HFF-Myc (cell line): ENCODE measurements at regions not wholly inside any gene's neighbourhood (a gene's known extent, or its start where the extent isn't known, plus 50 kb on each side); places are given as distances from the start of the nearest gene placed in this dataset.
A peak's percentile ranks its signal among the peaks of the same experiment; 100 is the strongest.

Source experiments
- DNase-seq: peaks from one replicate; pipeline ENCODE4 v3.0.0-alpha.2; 2011; ENCODE audit warnings: low read depth; ENCODE audit errors: extremely low read depth
- H3K4me3 ChIP-seq: replicated peaks from 2 replicates; pipeline ENCODE4 v1.5.1; 2011; ENCODE audit warnings: low read depth, mild to moderate bottlenecking, control low read depth, low read length
- TF ChIP-seq, protein P1 (sequence below): IDR thresholded peaks from 2 replicates; pipeline ENCODE4 v1.5.1; 2012; ENCODE audit warnings: mild to moderate bottlenecking, low read depth, low read length, control low read depth; ENCODE audit errors: missing control alignments

DNA sequence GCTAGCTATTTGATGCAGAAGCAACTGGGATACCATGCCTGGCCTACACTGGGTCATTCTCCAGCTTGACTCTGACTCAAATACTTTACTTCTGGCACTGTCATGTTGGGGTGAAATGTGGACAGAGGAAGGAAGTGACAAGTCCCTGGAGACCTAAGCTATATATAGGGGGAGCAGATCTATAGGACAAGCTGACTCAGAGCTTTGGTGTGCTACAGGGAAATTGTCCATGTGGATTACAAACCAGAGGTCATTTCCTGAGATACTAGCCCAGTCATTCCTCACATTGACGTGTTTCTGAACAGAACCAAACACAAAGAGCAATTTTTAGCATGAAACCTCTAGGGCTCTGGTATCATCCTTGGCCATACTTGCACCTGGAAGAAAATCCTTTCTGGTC is 531.6 kb upstream of the CLINT1 start:
- DNase-seq: no peak
- no peak overlapping the region for H3K4me3 ChIP-seq

DNA sequence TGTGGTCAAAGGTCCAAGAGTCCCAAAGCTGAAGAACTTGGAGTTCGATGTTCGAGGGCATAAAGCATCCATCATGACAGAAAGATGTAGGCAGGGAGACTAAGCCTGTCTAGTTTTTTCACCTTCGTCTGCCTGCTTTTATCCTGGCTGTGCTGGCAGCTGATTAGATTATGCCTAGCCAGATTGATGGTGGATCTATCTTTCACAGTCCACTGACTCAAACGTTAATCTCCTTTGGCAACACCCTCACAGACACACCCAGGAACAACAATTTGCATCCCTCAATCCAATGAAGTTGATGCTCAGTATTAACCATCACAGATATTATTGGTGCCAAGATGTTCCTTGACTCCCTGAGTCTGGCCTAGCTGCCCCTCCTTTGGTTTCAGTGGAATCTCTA is 530.8 kb upstream of the CLINT1 start:
- DNase-seq: no peak
- TF ChIP-seq, protein P1, sequence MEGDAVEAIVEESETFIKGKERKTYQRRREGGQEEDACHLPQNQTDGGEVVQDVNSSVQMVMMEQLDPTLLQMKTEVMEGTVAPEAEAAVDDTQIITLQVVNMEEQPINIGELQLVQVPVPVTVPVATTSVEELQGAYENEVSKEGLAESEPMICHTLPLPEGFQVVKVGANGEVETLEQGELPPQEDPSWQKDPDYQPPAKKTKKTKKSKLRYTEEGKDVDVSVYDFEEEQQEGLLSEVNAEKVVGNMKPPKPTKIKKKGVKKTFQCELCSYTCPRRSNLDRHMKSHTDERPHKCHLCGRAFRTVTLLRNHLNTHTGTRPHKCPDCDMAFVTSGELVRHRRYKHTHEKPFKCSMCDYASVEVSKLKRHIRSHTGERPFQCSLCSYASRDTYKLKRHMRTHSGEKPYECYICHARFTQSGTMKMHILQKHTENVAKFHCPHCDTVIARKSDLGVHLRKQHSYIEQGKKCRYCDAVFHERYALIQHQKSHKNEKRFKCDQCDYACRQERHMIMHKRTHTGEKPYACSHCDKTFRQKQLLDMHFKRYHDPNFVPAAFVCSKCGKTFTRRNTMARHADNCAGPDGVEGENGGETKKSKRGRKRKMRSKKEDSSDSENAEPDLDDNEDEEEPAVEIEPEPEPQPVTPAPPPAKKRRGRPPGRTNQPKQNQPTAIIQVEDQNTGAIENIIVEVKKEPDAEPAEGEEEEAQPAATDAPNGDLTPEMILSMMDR: no peak
- no peak overlapping the region for H3K4me3 ChIP-seq

More for the DNA sequence above, 531.6 kb upstream of the CLINT1 start:
- TF ChIP-seq, protein P1: no peak

DNA sequence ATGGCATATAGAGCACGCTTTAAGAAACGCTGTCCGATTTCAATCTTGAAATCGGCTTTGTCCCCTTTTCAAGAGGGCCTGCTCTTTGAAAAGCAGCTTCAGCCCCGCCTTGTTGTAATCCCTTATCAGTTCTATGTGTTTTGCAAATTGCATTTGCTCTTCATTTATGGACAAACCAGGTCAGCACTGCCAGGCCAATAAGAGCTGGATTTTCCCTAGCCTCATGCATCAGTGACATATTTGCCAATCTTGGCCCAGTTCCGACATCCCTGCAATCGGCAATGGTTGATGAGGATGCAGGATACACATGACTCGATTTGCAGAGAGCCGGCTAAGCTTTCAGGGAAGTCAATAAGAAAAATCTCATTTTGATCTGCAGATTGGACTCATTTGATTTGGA is 529.1 kb upstream of the CLINT1 start:
- no peak for DNase-seq
- H3K4me3 ChIP-seq: no peak overlapping the region
- TF ChIP-seq, protein P1: no peak

DNA sequence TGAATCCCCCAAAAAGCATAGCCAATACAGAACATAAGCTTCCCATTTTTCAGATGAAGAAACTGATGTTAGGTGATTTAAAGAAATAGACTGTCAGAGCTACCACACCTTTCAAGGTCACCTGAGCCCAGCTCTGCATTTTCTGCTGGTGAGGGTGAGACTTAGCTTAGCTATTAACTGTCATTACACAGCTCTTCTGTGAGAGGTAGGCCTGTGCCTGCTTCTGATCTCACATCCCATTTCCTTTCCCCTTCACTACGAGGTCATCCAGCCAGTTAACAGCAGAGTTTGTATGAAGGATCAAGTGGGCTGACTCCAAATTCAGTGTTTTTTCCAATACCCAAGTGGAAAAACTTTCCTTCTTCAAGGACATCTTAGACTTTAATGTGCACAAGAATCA is 528.6 kb upstream of the CLINT1 start:
- H3K4me3 ChIP-seq: no peak overlapping the region
- TF ChIP-seq, protein P1: no peak
- no peak for DNase-seq

DNA sequence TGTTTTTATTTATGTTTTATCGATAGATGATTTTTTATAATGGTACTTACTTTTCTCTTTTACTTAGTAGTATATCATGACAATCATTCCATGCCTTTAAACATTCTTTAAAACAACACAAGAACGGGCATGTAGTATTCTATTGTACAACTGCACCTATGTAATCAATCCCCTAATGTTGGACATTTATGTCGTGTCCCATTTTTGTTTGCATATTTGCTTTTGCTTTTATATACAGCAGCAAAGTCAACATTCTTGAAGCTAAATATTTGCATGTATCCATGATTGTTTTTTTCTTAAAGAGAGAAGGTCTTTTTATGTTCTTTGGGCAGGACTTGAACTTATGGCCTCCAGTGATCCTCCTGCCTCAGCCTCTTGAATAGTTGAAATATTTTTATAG is 527.0 kb upstream of the CLINT1 start:
- TF ChIP-seq, protein P1: no peak
- H3K4me3 ChIP-seq: no peak overlapping the region
- DNase-seq: no peak

DNA sequence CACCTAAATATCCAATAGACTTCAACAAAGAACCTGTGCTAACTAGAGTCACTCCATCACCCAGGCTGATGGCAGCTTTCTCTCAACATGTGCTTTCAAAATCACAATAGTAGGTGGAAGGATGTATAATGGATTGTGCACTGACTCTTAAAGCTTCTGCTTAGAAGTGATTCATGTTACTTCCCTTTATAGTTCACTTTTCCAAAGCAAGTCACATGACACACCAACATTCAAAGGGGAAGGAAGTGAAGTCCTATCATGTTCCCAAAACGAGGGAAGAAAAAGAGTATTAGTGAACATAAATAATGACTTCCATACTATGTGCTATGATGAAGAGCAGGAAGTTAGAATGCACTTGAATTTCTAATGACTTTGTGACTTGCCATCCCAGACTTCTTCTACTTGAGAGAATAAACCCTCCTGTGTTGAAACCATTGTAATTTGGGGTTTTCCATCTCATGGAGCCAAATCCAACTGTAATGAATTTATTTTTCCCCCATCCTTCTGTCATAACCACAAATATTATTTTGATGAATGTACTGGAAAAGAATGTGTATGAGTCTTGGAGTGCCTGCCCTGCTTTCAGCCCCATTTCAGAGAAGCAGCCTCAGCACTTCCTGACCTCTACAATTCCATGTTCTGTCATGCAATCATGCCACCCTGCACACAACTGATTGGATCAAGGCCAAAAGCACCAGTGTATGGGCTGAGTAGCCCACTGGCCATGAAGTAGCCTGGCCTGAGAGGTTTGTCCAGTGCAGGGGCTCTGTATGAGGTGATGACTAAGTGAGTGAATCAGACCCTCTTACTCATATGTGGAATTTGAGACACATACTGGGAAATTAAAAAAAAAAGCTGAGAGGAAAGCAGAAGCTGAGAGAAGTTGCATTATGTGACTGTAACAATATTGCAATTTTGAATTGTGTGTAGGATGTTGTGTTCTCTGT is 525.9 kb upstream of the CLINT1 start:
- peak; percentile 83 for DNase-seq
- TF ChIP-seq, protein P1: no peak
- no peak overlapping the region for H3K4me3 ChIP-seq
